RWPE1 (cell line): ENCODE measurements at regions not wholly inside any gene's neighbourhood (a gene's known extent, or its start where the extent isn't known, plus 50 kb on each side); places are given as distances from the start of the nearest gene placed in this dataset.

Source experiments
- CTCF ChIA-PET: fragments of 350-600 bp; sonication (Branson Sonifier 250); formaldehyde crosslinking; extraction: SDS; loops from one replicate; lab custom pipeline; 2021; lab: Yijun Ruan, JAX
- POLR2A ChIA-PET: fragments of 400-600 bp; formaldehyde crosslinking; extraction: SDS; loops from one replicate; lab custom pipeline; 2020; ENCODE audit warnings: antibody characterized with exemption; ENCODE audit not compliant: low non-redundant PET; lab: Yijun Ruan, JAX
- DNase-seq: peaks from one replicate; pipeline ENCODE4 v3.0.0; 2012; ENCODE audit warnings: low spot score
- H3K27ac ChIP-seq: fragments of 450-650 bp; 2 replicates; pipeline ENCODE4 v1.5.1; 2017
- CTCF ChIP-seq: fragments of 450-650 bp; conservative IDR thresholded peaks from 2 replicates; pipeline ENCODE4 v1.5.1; 2017; ENCODE audit warnings: low read depth, mild to moderate bottlenecking

GRCh38 chr1:235027862-235028250 is 100.8 kb downstream of the TOMM20 start:
- TF ChIP-seq CTCF, result no peak
- no peak for DNase-seq
- ChIA-PET CTCF (no interaction called here), POLR2A (no interaction called here)
- H3K27ac ChIP-seq, result no peak overlapping the region

GRCh38 chr1:235027076-235027861 is 101.4 kb downstream of the TOMM20 start:
- no peak overlapping the region; the same call in 1 of the 2 replicates for H3K27ac ChIP-seq
- no peak for TF ChIP-seq CTCF
- POLR2A ChIA-PET, result no interaction called here
- no peak for DNase-seq
- CTCF ChIA-PET, result no interaction called here

GRCh38 chr1:235025422-235025984 is 103.1 kb downstream of the TOMM20 start:
- no peak overlapping the region for H3K27ac ChIP-seq
- ChIA-PET POLR2A (no interaction called here), CTCF (no interaction called here)
- TF ChIP-seq CTCF, result no peak
- DNase-seq, result no peak

GRCh38 chr1:235024711-235025421 is 103.8 kb downstream of the TOMM20 start:
- no peak for DNase-seq
- POLR2A ChIA-PET, result no interaction called here
- CTCF ChIA-PET, result no interaction called here
- no peak for TF ChIP-seq CTCF
- no peak overlapping the region for H3K27ac ChIP-seq

- no peak for DNase-seq
- ChIA-PET POLR2A (no interaction called here), CTCF (interaction anchor here (0.6 kb wide), 1 partner anchor 53 kb away, joined by 7 read pairs; no protein-coding TSS in a partner anchor)
- no peak for TF ChIP-seq CTCF
- H3K27ac ChIP-seq, result no peak overlapping the region
These were observed 104.8 kb downstream of the TOMM20 start for GRCh38 chr1:235023711-235024439.
